ENCODE measurements at regions not wholly inside any gene's neighbourhood (a gene's known extent, or its start where the extent isn't known, plus 50 kb on each side); places are given as distances from the start of the nearest gene placed in this dataset.

GRCh38 chr2:221691571-221691970, 119.5 kb upstream of the EPHA4 start:
- POLR2A ChIA-PET = no interaction called here
- Histone ChIP-seq H3K9me2 (ENCODE audit: insufficient read depth) (no peaks in the 10 kb centered on the region), H3K79me2 (ENCODE audit: insufficient read depth, low read length) (no peaks in the 10 kb centered on the region), H4K20me1 (ENCODE audit: insufficient read depth) (no peaks in the 10 kb centered on the region), H3K36me3 (ENCODE audit: control insufficient read depth in 1 of 2, insufficient read depth in 2 of 2, low read length in 2 of 2) (no peaks in the 10 kb centered on the region), H3K4me1 (ENCODE audit: control insufficient read depth in 1 of 2, insufficient read depth in 2 of 2, low read length in 2 of 2) (no peaks in the 10 kb centered on the region), H3K4me3 (replicated peaks in 1 of 2; ENCODE audit: low read depth in 1 of 2, low read length in 2 of 2) (no peak overlapping the region), H3K4me2 (ENCODE audit: low read length) (no peak overlapping the region), H3K27ac (ENCODE audit: low read depth, low read length) (no peak overlapping the region), H3K9ac (ENCODE audit: low read length) (no peak overlapping the region), H3K27me3 (ENCODE audit: insufficient read depth, low read length) (peaks cover 5% of the 10 kb centered on the region; the same call in 1 of the 2 replicates), H3K9me3 (ENCODE audit: control insufficient read depth in 1 of 2, insufficient read depth in 1 of 2, low read depth in 1 of 2, low read length in 2 of 2) (no peaks in the 10 kb centered on the region), H2AFZ (ENCODE audit: low read depth, low read length, poor library complexity, severe bottlenecking) (no peak overlapping the region)
- no TSS peak for BruUV-seq (replicated peaks)
- DNase-seq (ENCODE audit: low read depth, low spot score) (no peak), ATAC-seq (no peak)
- CTCF ChIA-PET = no interaction called here
- intact Hi-C loops (cut with micrococcal nuclease) = no loop called here
- TF ChIP-seq REST (IDR thresholded peaks at IDR 0.05; ENCODE audit: low read depth) (no peak), ATF3 (IDR thresholded peaks at IDR 0.05) (no peak), JUND (IDR thresholded peaks at IDR 0.05) (no peak), SP1 (IDR thresholded peaks at IDR 0.05; ENCODE audit: low read depth) (no peak), TCF7L2 (IDR thresholded peaks at IDR 0.05; ENCODE audit: borderline replicate concordance, extremely low read depth, insufficient read depth, insufficient read length) (no peak), EZH2phosphoT487 (IDR thresholded peaks at IDR 0.05; ENCODE audit: borderline replicate concordance) (no peak), CTCF (IDR thresholded peaks at IDR 0.05 in 2 of 3, conservative IDR thresholded peaks at IDR 0.05 in 1 of 3; ENCODE audit: borderline replicate concordance in 1 of 3, insufficient read depth in 1 of 3, low read depth in 2 of 3, low read length in 2 of 3) (no peak), MAX (IDR thresholded peaks at IDR 0.05) (no peak), SRF (IDR thresholded peaks at IDR 0.05; ENCODE audit: low read depth) (no peak), ELF1 (IDR thresholded peaks at IDR 0.05; ENCODE audit: borderline replicate concordance, low read depth) (no peak), RAD21 (IDR thresholded peaks at IDR 0.05; ENCODE audit: low read depth) (no peak), POLR2A (IDR thresholded peaks at IDR 0.05; ENCODE audit: borderline replicate concordance, extremely low read depth, insufficient read depth, insufficient read length) (no peak), CBX3 (IDR thresholded peaks at IDR 0.05; ENCODE audit: low read depth) (no peak), ZFX (IDR thresholded peaks at IDR 0.05) (no peak), CEBPB (IDR thresholded peaks at IDR 0.05; ENCODE audit: low read depth) (no peak)
- RAD21 ChIA-PET (ENCODE audit: low non-redundant PET in 1 of 2, low total read pairs in 2 of 2, uncharacterized antibody in 2 of 2, unreplicated experiment in 2 of 2) = no interaction called here

Data from HCT116 (cell line).